Mammary epithelial cell (primary cell): ENCODE measurements at regions not wholly inside any gene's neighbourhood (a gene's known extent, or its start where the extent isn't known, plus 50 kb on each side); places are given as distances from the start of the nearest gene placed in this dataset.

Experiments used
- CTCF ChIP-seq, 2 donors: IDR thresholded peaks in 1 of 2; conservative IDR thresholded peaks in 1 of 2; 2 replicates each; pipeline ENCODE4 v1.5.1; 2011 to 2012; ENCODE audit warnings: inconsistent platforms in 2 of 2, low read length in 2 of 2, mild to moderate bottlenecking in 2 of 2, control low read depth in 1 of 2, low read depth in 1 of 2; ENCODE audit not compliant: insufficient read depth in 1 of 2; ENCODE audit errors: extremely low read depth in 1 of 2
- EZH2 ChIP-seq: IDR thresholded peaks from 2 replicates; pipeline ENCODE4 v1.6.1; 2012; ENCODE audit warnings: low read length, inconsistent platforms, borderline replicate concordance

GRCh38 chr9:12956261-12956660 lies 181.4 kb downstream of the LURAP1L start:
- TF ChIP-seq CTCF (conservative IDR thresholded peaks at IDR 0.05 in 1 of 2, IDR thresholded peaks at IDR 0.05 in 1 of 2; ENCODE audit: extremely low read depth in 1 of 2, insufficient read depth in 1 of 2, low read depth in 1 of 2, low read length in 2 of 2) = no peak
- no peak for TF ChIP-seq EZH2
